Mesenchymal stem cell (in vitro differentiated cells and primary cell): ENCODE measurements at regions not wholly inside any gene's neighbourhood (a gene's known extent, or its start where the extent isn't known, plus 50 kb on each side); places are given as distances from the start of the nearest gene placed in this dataset.

Source experiments
- DNase-seq: peaks from one replicate; pipeline ENCODE4 v3.0.0-alpha.2; 2013
- H2AFZ ChIP-seq: one replicate; pipeline ENCODE4 v1.6.1; 2013; ENCODE audit warnings: low read depth, mild to moderate bottlenecking, control low read depth, inconsistent platforms, low read length, moderate library complexity
- H2AK5ac ChIP-seq: 2 replicates; pipeline ENCODE4 v1.6.1; 2013; ENCODE audit warnings: low read length, moderate library complexity, mild to moderate bottlenecking, inconsistent platforms; ENCODE audit not compliant: severe bottlenecking
- H2BK120ac ChIP-seq: one replicate; pipeline ENCODE4 v1.6.1; 2013; ENCODE audit warnings: low read depth, mild to moderate bottlenecking, inconsistent platforms, low read length, moderate library complexity
- H2BK12ac ChIP-seq, 2 experiments: one replicate each; pipeline ENCODE4 v1.6.1; 2013; ENCODE audit warnings: inconsistent platforms in 2 of 2, low read length in 2 of 2, mild to moderate bottlenecking in 2 of 2, moderate library complexity in 2 of 2, control low read depth in 1 of 2
- H2BK15ac ChIP-seq: one replicate; pipeline ENCODE4 v1.6.1; 2013; ENCODE audit warnings: mild to moderate bottlenecking, low read depth, inconsistent platforms; ENCODE audit not compliant: poor library complexity, severe bottlenecking
- H2BK5ac ChIP-seq: 2 replicates; pipeline ENCODE4 v1.6.1; 2013; ENCODE audit warnings: low read depth, mild to moderate bottlenecking, low read length, control low read depth, inconsistent platforms; ENCODE audit not compliant: poor library complexity, severe bottlenecking
- H3K14ac ChIP-seq, 2 experiments: one replicate each; pipeline ENCODE4 v1.6.1; 2013; ENCODE audit warnings: inconsistent platforms in 2 of 2, low read length in 2 of 2, control low read depth in 1 of 2, mild to moderate bottlenecking in 1 of 2, moderate library complexity in 1 of 2
- H3K18ac ChIP-seq, 2 experiments: one replicate each; pipeline ENCODE4 v1.6.1; 2013; ENCODE audit warnings: inconsistent platforms in 2 of 2, low read length in 2 of 2, control low read depth in 1 of 2, low read depth in 1 of 2, mild to moderate bottlenecking in 1 of 2
- H3K23ac ChIP-seq, 2 experiments: one replicate each; pipeline ENCODE4 v1.6.1; 2013; ENCODE audit warnings: inconsistent platforms in 2 of 2, low read length in 2 of 2, mild to moderate bottlenecking in 2 of 2, moderate library complexity in 2 of 2, control low read depth in 1 of 2
- H3K27ac ChIP-seq: 2 replicates; pipeline ENCODE4 v1.5.1; 2013; ENCODE audit warnings: mild to moderate bottlenecking, moderate library complexity, low read length, control low read depth, inconsistent platforms; ENCODE audit not compliant: poor library complexity, severe bottlenecking
- H3K27me3 ChIP-seq, 2 experiments: 2 replicates each; pipeline versions ENCODE4 v1.6.1 to v1.7.0; 2013; ENCODE audit warnings: low read length in 2 of 2, mild to moderate bottlenecking in 2 of 2, moderate library complexity in 2 of 2, control low read depth in 1 of 2, inconsistent platforms in 1 of 2; ENCODE audit not compliant: control insufficient read depth in 1 of 2, insufficient read depth in 1 of 2
- H3K36me3 ChIP-seq, 2 experiments: 2 replicates each; pipeline versions ENCODE4 v1.6.1 to v1.7.0; 2013; ENCODE audit warnings: low read length in 2 of 2, control low read depth in 1 of 2, inconsistent platforms in 1 of 2, low read depth in 1 of 2, mild to moderate bottlenecking in 1 of 2; ENCODE audit not compliant: insufficient read depth in 2 of 2, control insufficient read depth in 1 of 2
- H3K4ac ChIP-seq, 2 experiments: one replicate each; pipeline ENCODE4 v1.6.1; 2013; ENCODE audit warnings: inconsistent platforms in 2 of 2, low read length in 2 of 2, mild to moderate bottlenecking in 2 of 2, moderate library complexity in 2 of 2, control low read depth in 1 of 2, low read depth in 1 of 2
- H3K4me1 ChIP-seq: 2 replicates; pipeline ENCODE4 v1.6.1; 2013; ENCODE audit warnings: low read depth, low read length, control low read depth; ENCODE audit not compliant: control insufficient read depth, insufficient read depth
- H3K4me2 ChIP-seq: 2 replicates; pipeline ENCODE4 v1.6.1; 2013; ENCODE audit warnings: low read length, mild to moderate bottlenecking, inconsistent platforms; ENCODE audit not compliant: poor library complexity, severe bottlenecking
- H3K4me3 ChIP-seq, 2 experiments: 2 replicates each; pipeline versions ENCODE4 v1.5.1 to v1.7.0; 2013; ENCODE audit warnings: low read length in 2 of 2, mild to moderate bottlenecking in 2 of 2, control low read depth in 1 of 2, low read depth in 1 of 2; ENCODE audit not compliant: insufficient read depth in 1 of 2
- H3K79me1 ChIP-seq: replicated peaks from 2 replicates; pipeline ENCODE4 v1.6.1; 2013; ENCODE audit warnings: mild to moderate bottlenecking, control low read depth, low read length, inconsistent platforms; ENCODE audit not compliant: poor library complexity, severe bottlenecking
- H3K9ac ChIP-seq: 2 replicates; pipeline ENCODE4 v1.7.0; 2013; ENCODE audit warnings: mild to moderate bottlenecking, low read length, moderate library complexity
- H3K9me3 ChIP-seq: 2 replicates; pipeline ENCODE4 v1.7.0; 2013; ENCODE audit warnings: mild to moderate bottlenecking, low read length; ENCODE audit not compliant: control insufficient read depth
- H4K8ac ChIP-seq: one replicate; pipeline ENCODE4 v1.6.1; 2013; ENCODE audit warnings: inconsistent platforms, mild to moderate bottlenecking, low read length, moderate library complexity
- H4K91ac ChIP-seq: one replicate; pipeline ENCODE4 v1.6.1; 2013; ENCODE audit warnings: mild to moderate bottlenecking, low read length, inconsistent platforms
- WGBS: methylation state at CpG from one replicate; pipeline ENCODE4 v1.1.7; 2013; ENCODE audit warnings: mixed read lengths; 5-methylcytosine and 5-hydroxymethylcytosine counted together

GRCh38 chr14:29494312-29494711 lies 433.3 kb downstream of the PRKD1 start:
- Histone ChIP-seq H2BK5ac (no peak overlapping the region), H3K27me3 (no peaks in the 10 kb centered on the region), H3K36me3 (no peaks in the 10 kb centered on the region), H3K9ac (no peak overlapping the region), H2AFZ (no peak overlapping the region), H3K23ac (no peak overlapping the region), H3K79me1 (no peaks in the 10 kb centered on the region), H3K9me3 (no peaks in the 10 kb centered on the region), H3K14ac (no peak overlapping the region), H2BK15ac (no peak overlapping the region), H3K4me3 (no peak overlapping the region), H3K27ac (no peak overlapping the region), H2AK5ac (no peak overlapping the region), H3K18ac (no peak overlapping the region), H3K4me2 (no peak overlapping the region), H2BK12ac (no peak overlapping the region), H4K91ac (no peak overlapping the region), H2BK120ac (no peak overlapping the region), H3K4ac (no peak overlapping the region), H4K8ac (no peak overlapping the region), H3K4me1 (no peaks in the 10 kb centered on the region)
- no peak for DNase-seq
- WGBS = 50% methylated on average over 1 of the region's 1 CpG

GRCh38 chr14:29503903-29504302 lies 423.7 kb downstream of the PRKD1 start:
- H2AFZ ChIP-seq = no peak overlapping the region
- H3K18ac ChIP-seq = no peak overlapping the region
- no peak overlapping the region for H4K8ac ChIP-seq
- H3K27me3 ChIP-seq = no peaks in the 10 kb centered on the region
- no peak overlapping the region for H4K91ac ChIP-seq
- H3K14ac ChIP-seq = no peak overlapping the region
- no peaks in the 10 kb centered on the region for H3K4me1 ChIP-seq
- DNase-seq = no peak
- H3K4me3 ChIP-seq = no peak overlapping the region
- H3K9ac ChIP-seq = no peak overlapping the region
- no peak overlapping the region for H2BK5ac ChIP-seq
- no peaks in the 10 kb centered on the region for H3K79me1 ChIP-seq
- no peaks in the 10 kb centered on the region for H3K9me3 ChIP-seq
- H3K4me2 ChIP-seq = no peak overlapping the region
- H3K4ac ChIP-seq = no peak overlapping the region
- H3K36me3 ChIP-seq = no peaks in the 10 kb centered on the region
- no peak overlapping the region for H3K23ac ChIP-seq
- H2BK15ac ChIP-seq = no peak overlapping the region
- H2AK5ac ChIP-seq = no peak overlapping the region
- no peak overlapping the region for H2BK120ac ChIP-seq
- H3K27ac ChIP-seq = no peak overlapping the region
- H2BK12ac ChIP-seq = no peak overlapping the region

GRCh38 chr14:29518335-29518734 lies 409.3 kb downstream of the PRKD1 start:
- no peak overlapping the region for H2BK15ac ChIP-seq
- H3K18ac ChIP-seq = no peak overlapping the region
- no peaks in the 10 kb centered on the region for H3K27me3 ChIP-seq
- no peak overlapping the region for H3K27ac ChIP-seq
- H3K4me3 ChIP-seq = no peak overlapping the region
- no peak overlapping the region for H3K4me2 ChIP-seq
- no peak overlapping the region for H4K8ac ChIP-seq
- DNase-seq = no peak
- no peak overlapping the region for H3K14ac ChIP-seq
- no peak overlapping the region for H3K23ac ChIP-seq
- no peaks in the 10 kb centered on the region for H3K36me3 ChIP-seq
- no peak overlapping the region for H2BK5ac ChIP-seq
- no peak overlapping the region for H4K91ac ChIP-seq
- H2AFZ ChIP-seq = no peak overlapping the region
- no peaks in the 10 kb centered on the region for H3K79me1 ChIP-seq
- no peak overlapping the region for H2BK12ac ChIP-seq
- no peaks in the 10 kb centered on the region for H3K9me3 ChIP-seq
- no CpG with 5 or more reads among the region's 2 CpGs for WGBS
- no peak overlapping the region for H3K9ac ChIP-seq
- H3K4ac ChIP-seq = no peak overlapping the region
- no peak overlapping the region for H2BK120ac ChIP-seq
- no peaks in the 10 kb centered on the region for H3K4me1 ChIP-seq
- H2AK5ac ChIP-seq = no peak overlapping the region

- H3K79me1 ChIP-seq = no peaks in the 10 kb centered on the region
- no peak for DNase-seq
- no peaks in the 10 kb centered on the region for H3K27me3 ChIP-seq
- no peak overlapping the region for H3K23ac ChIP-seq
- H3K9ac ChIP-seq = no peak overlapping the region
- H3K4me3 ChIP-seq = no peak overlapping the region
- H2BK5ac ChIP-seq = no peak overlapping the region
- H2AFZ ChIP-seq = no peak overlapping the region
- no peaks in the 10 kb centered on the region for H3K4me1 ChIP-seq
- WGBS = 32% methylated on average over 2 of the region's 2 CpGs
- H4K91ac ChIP-seq = no peak overlapping the region
- no peak overlapping the region for H4K8ac ChIP-seq
- H2BK15ac ChIP-seq = no peak overlapping the region
- H3K4me2 ChIP-seq = no peak overlapping the region
- no peak overlapping the region for H3K18ac ChIP-seq
- H2BK12ac ChIP-seq = no peak overlapping the region
- no peaks in the 10 kb centered on the region for H3K9me3 ChIP-seq
- H3K4ac ChIP-seq = no peak overlapping the region
- H2AK5ac ChIP-seq = no peak overlapping the region
- H2BK120ac ChIP-seq = no peak overlapping the region
- H3K36me3 ChIP-seq = no peaks in the 10 kb centered on the region
- no peak overlapping the region for H3K27ac ChIP-seq
- no peak overlapping the region for H3K14ac ChIP-seq
These were observed 406.0 kb downstream of the PRKD1 start for GRCh38 chr14:29521526-29522137.
